ENCODE measurements at regions not wholly inside any gene's neighbourhood (a gene's known extent, or its start where the extent isn't known, plus 50 kb on each side); places are given as distances from the start of the nearest gene placed in this dataset.
"Not testable (repeated sequence)": the region's sequence is repeated elsewhere in the genome, so short reads cannot be mapped to it uniquely, and the experiment has no call there.

- intact Hi-C loops (cut with micrococcal nuclease; ENCODE audit: unreplicated experiment) = loop anchor here (10.0 kb wide), 1 partner anchor 74 kb away; no protein-coding TSS in a partner anchor
- CTCF ChIA-PET = no interaction called here
- no peak overlapping the region for H3K4me3 ChIP-seq (ENCODE audit: low read depth, low read length)
- H3K9me3 ChIP-seq = no peaks in the 10 kb centered on the region
- POLR2A ChIA-PET = no interaction called here
- peaks cover 39% of the 10 kb centered on the region for H3K4me1 Mint-ChIP-seq (ENCODE audit: low read depth, unreplicated experiment)
- H3K4me3 Mint-ChIP-seq (ENCODE audit: unreplicated experiment) = no peak overlapping the region
- peaks cover 11% of the 10 kb centered on the region for H3K36me3 Mint-ChIP-seq (ENCODE audit: insufficient read depth, unreplicated experiment)
- no peak overlapping the region for H3K27ac Mint-ChIP-seq (ENCODE audit: unreplicated experiment)
- no peak for TF ChIP-seq CTCF (IDR thresholded peaks at IDR 0.05; ENCODE audit: insufficient read depth in 1 of 2, low read depth in 1 of 2, low read length in 1 of 2, severe bottlenecking in 1 of 2, unreplicated experiment in 1 of 2)
- H3K27me3 ChIP-seq (replicated peaks; ENCODE audit: control insufficient read depth, insufficient read depth, low read length) = no peaks in the 10 kb centered on the region
- H3K36me3 ChIP-seq (ENCODE audit: control insufficient read depth, insufficient read depth, low read length) = no peaks in the 10 kb centered on the region
- no peaks in the 10 kb centered on the region for H3K9me3 Mint-ChIP-seq (ENCODE audit: unreplicated experiment)
- no peaks in the 10 kb centered on the region for H3K27me3 Mint-ChIP-seq (ENCODE audit: insufficient read depth, unreplicated experiment)
- BruUV-seq (replicated peaks) = no TSS peak
- no peak for DNase-seq
- peaks cover 36% of the 10 kb centered on the region for H3K4me1 ChIP-seq
Measured at GRCh38 chr15:26029146-26029545, 166.0 kb upstream of the ATP10A start.

GRCh38 chr15:26028086-26028740, 165.1 kb upstream of the ATP10A start:
- POLR2A ChIA-PET = no interaction called here
- BruUV-seq (replicated peaks) = no TSS peak
- no peaks in the 10 kb centered on the region for H3K27me3 ChIP-seq (replicated peaks; ENCODE audit: control insufficient read depth, insufficient read depth, low read length)
- Mint-ChIP-seq H3K27ac (ENCODE audit: unreplicated experiment) (no peak overlapping the region), H3K4me3 (ENCODE audit: unreplicated experiment) (no peak overlapping the region), H3K9me3 (ENCODE audit: unreplicated experiment) (no peaks in the 10 kb centered on the region), H3K36me3 (ENCODE audit: insufficient read depth, unreplicated experiment) (peaks cover 11% of the 10 kb centered on the region), H3K27me3 (ENCODE audit: insufficient read depth, unreplicated experiment) (no peaks in the 10 kb centered on the region), H3K4me1 (ENCODE audit: low read depth, unreplicated experiment) (peaks cover 36% of the 10 kb centered on the region)
- H3K4me3 ChIP-seq (ENCODE audit: low read depth, low read length) = no peak overlapping the region
- H3K9me3 ChIP-seq = no peaks in the 10 kb centered on the region
- peaks cover 38% of the 10 kb centered on the region for H3K4me1 ChIP-seq
- H3K36me3 ChIP-seq (ENCODE audit: control insufficient read depth, insufficient read depth, low read length) = no peaks in the 10 kb centered on the region
- DNase-seq = no peak
- CTCF ChIA-PET = no interaction called here
- intact Hi-C loops (cut with micrococcal nuclease; ENCODE audit: unreplicated experiment) = loop anchor here (10.0 kb wide), 1 partner anchor 73 kb away; no protein-coding TSS in a partner anchor
- no peak for TF ChIP-seq CTCF (IDR thresholded peaks at IDR 0.05; ENCODE audit: insufficient read depth in 1 of 2, low read depth in 1 of 2, low read length in 1 of 2, severe bottlenecking in 1 of 2, unreplicated experiment in 1 of 2)

- BruUV-seq (replicated peaks); POLR2A ChIA-PET; H3K27me3 ChIP-seq (replicated peaks; ENCODE audit: control insufficient read depth, insufficient read depth, low read length); H3K9me3 Mint-ChIP-seq (ENCODE audit: unreplicated experiment); H3K9me3 ChIP-seq; DNase-seq; H3K27me3 Mint-ChIP-seq (ENCODE audit: insufficient read depth, unreplicated experiment); H3K4me3 ChIP-seq (ENCODE audit: low read depth, low read length); CTCF ChIA-PET; H3K36me3 ChIP-seq (ENCODE audit: control insufficient read depth, insufficient read depth, low read length): not testable (repeated sequence)
- Mint-ChIP-seq H3K4me1 (ENCODE audit: low read depth, unreplicated experiment) (peaks cover 26% of the 10 kb centered on the region), H3K4me3 (ENCODE audit: unreplicated experiment) (peak overlapping the region; percentile 54), H3K36me3 (ENCODE audit: insufficient read depth, unreplicated experiment) (peaks cover 11% of the 10 kb centered on the region), H3K27ac (ENCODE audit: unreplicated experiment) (peak overlapping the region; percentile 97)
- intact Hi-C loops (cut with micrococcal nuclease; ENCODE audit: unreplicated experiment) = loop anchor here (10.0 kb wide), 1 partner anchor 72 kb away; no protein-coding TSS in a partner anchor
- peaks cover 26% of the 10 kb centered on the region for H3K4me1 ChIP-seq
Measured at GRCh38 chr15:26026671-26027070, 163.5 kb upstream of the ATP10A start.

Data from Caco-2 (cell line).